Astrocyte (in vitro differentiated cells and primary cell): ENCODE measurements at regions not wholly inside any gene's neighbourhood (a gene's known extent, or its start where the extent isn't known, plus 50 kb on each side); places are given as distances from the start of the nearest gene placed in this dataset.

ENCODE experiments used
- CTCF ChIP-seq: IDR thresholded peaks from 2 replicates; pipeline ENCODE4 v1.5.1; 2011; ENCODE audit warnings: low read depth, mild to moderate bottlenecking, inconsistent platforms, low read length, moderate library complexity; ENCODE audit not compliant: insufficient read depth
- EZH2 ChIP-seq: IDR thresholded peaks from 2 replicates; pipeline ENCODE4 v1.6.1; 2012; ENCODE audit warnings: mild to moderate bottlenecking, low read length, inconsistent platforms; ENCODE audit not compliant: insufficient read depth

GRCh38 chr9:87093777-87094176 lies 146.5 kb upstream of the GAS1 start:
- no peak for TF ChIP-seq CTCF
- TF ChIP-seq EZH2, result no peak
